ENCODE measurements at regions not wholly inside any gene's neighbourhood (a gene's known extent, or its start where the extent isn't known, plus 50 kb on each side); places are given as distances from the start of the nearest gene placed in this dataset.

DNA sequence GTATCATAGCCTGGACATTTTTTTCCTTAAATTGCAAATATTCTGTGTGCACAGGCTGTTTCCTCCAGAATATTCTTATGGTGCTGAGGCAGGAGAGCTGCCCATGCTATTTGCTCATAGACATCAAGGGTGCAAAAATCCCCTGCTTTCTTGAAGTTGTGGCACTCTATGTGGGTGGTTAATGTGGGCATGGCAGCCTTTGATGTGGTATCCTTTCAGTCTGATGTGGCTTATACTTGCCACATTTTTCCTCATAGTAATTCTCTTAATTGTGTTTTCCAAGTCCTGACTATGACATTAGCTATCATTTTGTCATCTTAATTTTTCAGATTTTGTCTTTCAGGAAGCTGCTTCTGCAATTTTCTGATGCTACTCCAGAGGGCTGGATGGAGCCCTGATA lies 353.3 kb downstream of the YTHDC2 start:
- TF ChIP-seq CTCF (IDR thresholded peaks at IDR 0.05; ENCODE audit: insufficient read depth, low read length) (no peak), POLR2AphosphoS5 (IDR thresholded peaks at IDR 0.05; ENCODE audit: low read depth) (no peak), REST (IDR thresholded peaks at IDR 0.05; ENCODE audit: insufficient replicate concordance, low read depth) (no peak), GABPA (IDR thresholded peaks at IDR 0.05; ENCODE audit: low read depth) (no peak), SPI1 (IDR thresholded peaks at IDR 0.05; ENCODE audit: borderline replicate concordance, low read depth) (no peak)

Measured in HL-60 (cell line).